HCT116 (cell line): ENCODE measurements at regions not wholly inside any gene's neighbourhood (a gene's known extent, or its start where the extent isn't known, plus 50 kb on each side); places are given as distances from the start of the nearest gene placed in this dataset.

Source experiments
- CEBPB ChIP-seq: IDR thresholded peaks from 2 replicates; pipeline ENCODE4 v1.6.1; 2012; ENCODE audit warnings: low read depth
- EZH2 ChIP-seq: fragments of 200-600 bp; sonication (generic); IDR thresholded peaks from 2 replicates; pipeline ENCODE4 v1.6.1; 2017; ENCODE audit warnings: antibody characterized with exemption, mixed run types
- POLR2A ChIP-seq: IDR thresholded peaks from 2 replicates; pipeline ENCODE4 v1.7.0; 2011; ENCODE audit warnings: borderline replicate concordance; ENCODE audit not compliant: insufficient read depth, insufficient read length; ENCODE audit errors: extremely low read depth
- POLR2AphosphoS5 ChIP-seq: IDR thresholded peaks from 2 replicates; pipeline ENCODE4 v1.6.1; 2011; ENCODE audit warnings: mild to moderate bottlenecking, low read depth, low read length, moderate library complexity
- SIN3A ChIP-seq: IDR thresholded peaks from 2 replicates; pipeline ENCODE4 v1.6.1; 2012; ENCODE audit warnings: low read depth
- ZFX ChIP-seq: fragments of 450-650 bp; IDR thresholded peaks from 2 replicates; pipeline ENCODE4 v1.6.1; 2017
- TF ChIP-seq, protein P1 (sequence below): IDR thresholded peaks from 2 replicates; pipeline ENCODE4 v1.6.1; 2011; ENCODE audit warnings: mild to moderate bottlenecking, low read length, moderate library complexity; ENCODE audit not compliant: insufficient replicate concordance; ENCODE audit errors: extremely low read depth

DNA sequence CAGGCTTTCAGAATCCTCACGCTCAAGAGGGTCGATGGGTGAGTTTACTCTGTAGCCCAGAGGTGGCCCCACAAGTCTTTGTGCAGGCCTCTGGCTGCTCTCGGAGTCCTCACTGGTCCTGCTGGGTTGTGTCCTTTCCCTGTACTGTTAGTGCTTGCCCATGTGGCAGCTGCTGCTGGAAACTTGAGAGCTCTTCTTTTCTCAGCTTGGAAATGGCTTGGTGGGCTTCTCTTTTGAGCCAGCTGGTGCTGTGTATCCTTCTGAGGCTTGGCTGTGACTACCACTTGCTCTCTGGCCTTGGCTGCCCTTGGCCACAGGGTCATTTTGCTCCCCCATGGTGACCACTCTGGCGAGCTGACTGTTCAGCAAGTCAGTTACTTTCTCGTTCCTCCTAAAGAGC, 82.2 kb upstream of the LMO4 start:
- no peak for TF ChIP-seq POLR2A
- TF ChIP-seq SIN3A: no peak
- no peak for TF ChIP-seq CEBPB
- no peak for TF ChIP-seq POLR2AphosphoS5
- TF ChIP-seq, protein P1, sequence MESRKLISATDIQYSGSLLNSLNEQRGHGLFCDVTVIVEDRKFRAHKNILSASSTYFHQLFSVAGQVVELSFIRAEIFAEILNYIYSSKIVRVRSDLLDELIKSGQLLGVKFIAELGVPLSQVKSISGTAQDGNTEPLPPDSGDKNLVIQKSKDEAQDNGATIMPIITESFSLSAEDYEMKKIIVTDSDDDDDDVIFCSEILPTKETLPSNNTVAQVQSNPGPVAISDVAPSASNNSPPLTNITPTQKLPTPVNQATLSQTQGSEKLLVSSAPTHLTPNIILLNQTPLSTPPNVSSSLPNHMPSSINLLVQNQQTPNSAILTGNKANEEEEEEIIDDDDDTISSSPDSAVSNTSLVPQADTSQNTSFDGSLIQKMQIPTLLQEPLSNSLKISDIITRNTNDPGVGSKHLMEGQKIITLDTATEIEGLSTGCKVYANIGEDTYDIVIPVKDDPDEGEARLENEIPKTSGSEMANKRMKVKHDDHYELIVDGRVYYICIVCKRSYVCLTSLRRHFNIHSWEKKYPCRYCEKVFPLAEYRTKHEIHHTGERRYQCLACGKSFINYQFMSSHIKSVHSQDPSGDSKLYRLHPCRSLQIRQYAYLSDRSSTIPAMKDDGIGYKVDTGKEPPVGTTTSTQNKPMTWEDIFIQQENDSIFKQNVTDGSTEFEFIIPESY: no peak
- no peak for TF ChIP-seq EZH2
- no peak for TF ChIP-seq ZFX
